ENCODE measurements at regions not wholly inside any gene's neighbourhood (a gene's known extent, or its start where the extent isn't known, plus 50 kb on each side); places are given as distances from the start of the nearest gene placed in this dataset.
"Not testable (repeated sequence)": the region's sequence is repeated elsewhere in the genome, so short reads cannot be mapped to it uniquely, and the experiment has no call there.

- ATAC-seq (ENCODE audit: low read depth) (no peak), DNase-seq (no peak)
- intact Hi-C loops (cut with micrococcal nuclease), result no loop called here
- H3K4me3 Mint-ChIP-seq, result no peak overlapping the region
- H3K27me3 Mint-ChIP-seq, result no peaks in the 10 kb centered on the region
- ChIA-PET POLR2A (no interaction called here), CTCF (no interaction called here)
- H3K27ac Mint-ChIP-seq, result no peak overlapping the region
- H3K9me3 Mint-ChIP-seq, result peaks cover 2% of the 10 kb centered on the region
- TF ChIP-seq CTCF (IDR thresholded peaks at IDR 0.05), result no peak
- peaks cover 4% of the 10 kb centered on the region for H3K4me1 Mint-ChIP-seq
- H3K36me3 Mint-ChIP-seq (ENCODE audit: low read depth), result no peaks in the 10 kb centered on the region
These were observed 476.5 kb downstream of the DTWD2 start for GRCh38 chr5:118511846-118512245.

GRCh38 chr5:118506217-118506852 lies 482.0 kb downstream of the DTWD2 start:
- CTCF ChIA-PET, result no interaction called here
- no peaks in the 10 kb centered on the region for H3K27me3 Mint-ChIP-seq
- no peak for TF ChIP-seq CTCF (IDR thresholded peaks at IDR 0.05)
- POLR2A ChIA-PET, result no interaction called here
- no peak for DNase-seq
- peaks cover 15% of the 10 kb centered on the region for H3K4me1 Mint-ChIP-seq
- no peaks in the 10 kb centered on the region for H3K36me3 Mint-ChIP-seq (ENCODE audit: low read depth)
- peak; percentile 96 for ATAC-seq (ENCODE audit: low read depth)
- peaks cover 8% of the 10 kb centered on the region for H3K9me3 Mint-ChIP-seq
- no peak overlapping the region for H3K27ac Mint-ChIP-seq
- no peak overlapping the region for H3K4me3 Mint-ChIP-seq
- intact Hi-C loops (cut with micrococcal nuclease), result no loop called here

- intact Hi-C loops (cut with micrococcal nuclease); DNase-seq; H3K27me3 Mint-ChIP-seq; H3K4me3 Mint-ChIP-seq; POLR2A ChIA-PET; H3K27ac Mint-ChIP-seq; H3K36me3 Mint-ChIP-seq (ENCODE audit: low read depth); ATAC-seq (ENCODE audit: low read depth): not testable (repeated sequence)
- Mint-ChIP-seq H3K9me3 (peaks cover 10% of the 10 kb centered on the region), H3K4me1 (peaks cover 15% of the 10 kb centered on the region)
- CTCF ChIA-PET, result interaction anchor here (1.0 kb wide), 1 partner anchor 24 kb away, joined by 3 read pairs; no protein-coding TSS in a partner anchor
These were observed 486.1 kb downstream of the DTWD2 start for GRCh38 chr5:118502232-118502631.

GRCh38 chr5:118491351-118491750 lies 497.0 kb downstream of the DTWD2 start:
- H3K9me3 Mint-ChIP-seq, result no peaks in the 10 kb centered on the region

GRCh38 chr5:118486647-118487225 lies 501.6 kb downstream of the DTWD2 start:
- POLR2A ChIA-PET, result no interaction called here
- Mint-ChIP-seq H3K9me3 (peaks cover 7% of the 10 kb centered on the region), H3K36me3 (ENCODE audit: low read depth) (no peaks in the 10 kb centered on the region), H3K27me3 (no peaks in the 10 kb centered on the region), H3K27ac (no peak overlapping the region), H3K4me3 (no peak overlapping the region), H3K4me1 (peaks cover 2% of the 10 kb centered on the region)
- TF ChIP-seq CTCF (IDR thresholded peaks at IDR 0.05), result no peak
- DNase-seq, result no peak
- intact Hi-C loops (cut with micrococcal nuclease), result no loop called here
- no peak for ATAC-seq (ENCODE audit: low read depth)
- CTCF ChIA-PET, result no interaction called here

More at GRCh38 chr5:118491351-118491750, 497.0 kb downstream of the DTWD2 start:
- Mint-ChIP-seq H3K4me1 (no peaks in the 10 kb centered on the region), H3K27me3 (no peaks in the 10 kb centered on the region), H3K4me3 (no peak overlapping the region), H3K36me3 (ENCODE audit: low read depth) (no peaks in the 10 kb centered on the region), H3K27ac (no peak overlapping the region)
- intact Hi-C loops (cut with micrococcal nuclease), result no loop called here
- TF ChIP-seq CTCF (IDR thresholded peaks at IDR 0.05), result no peak
- ChIA-PET POLR2A (no interaction called here), CTCF (no interaction called here)
- ATAC-seq (ENCODE audit: low read depth), result no peak
- no peak for DNase-seq

Data from activated B cell treated with CpG ODN at 0.5 μM for 24 hours (primary cell).